Loucy (cell line): ENCODE measurements at regions not wholly inside any gene's neighbourhood (a gene's known extent, or its start where the extent isn't known, plus 50 kb on each side); places are given as distances from the start of the nearest gene placed in this dataset.

Experiments
- H2AFZ ChIP-seq: fragments of 200-600 bp; sonication (generic); 2 replicates; pipeline ENCODE4 v1.6.0; 2016; ENCODE audit warnings: antibody characterized with exemption, mild to moderate bottlenecking, low read length, moderate library complexity
- H3F3A ChIP-seq: fragments of 200-600 bp; 2 replicates; pipeline ENCODE4 v1.6.0; 2016; ENCODE audit warnings: antibody characterized with exemption, low read depth, mild to moderate bottlenecking
- H3K27me3 ChIP-seq: fragments of 200-600 bp; sonication (generic); 2 replicates; pipeline ENCODE4 v1.6.1; 2014; ENCODE audit warnings: low read length, mild to moderate bottlenecking; ENCODE audit not compliant: insufficient read depth, poor library complexity, severe bottlenecking
- H3K36me3 ChIP-seq: fragments of 200-600 bp; sonication (generic); 2 replicates; pipeline ENCODE4 v1.6.1; 2016; ENCODE audit warnings: low read length; ENCODE audit not compliant: insufficient read depth
- H3K4me1 ChIP-seq: fragments of 200-600 bp; sonication (generic); 2 replicates; pipeline ENCODE4 v1.5.1; 2014; ENCODE audit warnings: low read length, mild to moderate bottlenecking; ENCODE audit not compliant: insufficient read depth, poor library complexity, severe bottlenecking
- H3K4me2 ChIP-seq: fragments of 200-600 bp; sonication (generic); 2 replicates; pipeline ENCODE4 v1.6.0; 2014; ENCODE audit warnings: antibody characterized with exemption, low read length, low read depth, mild to moderate bottlenecking; ENCODE audit not compliant: poor library complexity, severe bottlenecking
- H3K4me3 ChIP-seq: fragments of 200-600 bp; sonication (generic); 2 replicates; pipeline ENCODE4 v1.5.1; 2014; ENCODE audit warnings: low read length, mild to moderate bottlenecking, mixed read lengths; ENCODE audit not compliant: poor library complexity, severe bottlenecking
- H3K79me2 ChIP-seq: fragments of 200-600 bp; sonication (generic); 2 replicates; pipeline ENCODE4 v1.6.1; 2014; ENCODE audit warnings: low read length; ENCODE audit not compliant: insufficient read depth
- H3K9ac ChIP-seq: fragments of 200-600 bp; sonication (generic); 2 replicates; pipeline ENCODE4 v1.6.0; 2014; ENCODE audit warnings: mild to moderate bottlenecking, low read depth, low read length, moderate library complexity; ENCODE audit not compliant: poor library complexity, severe bottlenecking
- H3K9me2 ChIP-seq: fragments of 200-600 bp; sonication (generic); replicated peaks from 2 replicates; pipeline ENCODE4 v1.6.1; 2016; ENCODE audit warnings: low read depth, low read length, mixed read lengths
- H3K9me3 ChIP-seq: fragments of 200-600 bp; sonication (generic); 2 replicates; pipeline ENCODE4 v1.6.1; 2014; ENCODE audit warnings: mild to moderate bottlenecking, antibody characterized with exemption, low read length, low read depth; ENCODE audit not compliant: insufficient read depth
- H4K20me1 ChIP-seq: fragments of 200-600 bp; sonication (generic); 2 replicates; pipeline ENCODE4 v1.6.0; 2014; ENCODE audit warnings: antibody characterized with exemption, low read length, mild to moderate bottlenecking; ENCODE audit not compliant: insufficient read depth, poor library complexity, severe bottlenecking
- CTCF ChIP-seq: fragments of 200-600 bp; sonication (generic); conservative IDR thresholded peaks from 2 replicates; pipeline ENCODE4 v1.5.1; 2014; ENCODE audit warnings: mild to moderate bottlenecking, antibody characterized with exemption, low read length
- EZH2phosphoT487 ChIP-seq: fragments of 200-600 bp; IDR thresholded peaks from 2 replicates; pipeline ENCODE4 v1.6.1; 2018; ENCODE audit warnings: antibody characterized with exemption, mild to moderate bottlenecking, moderate library complexity, borderline replicate concordance

- Histone ChIP-seq H3F3A (no peaks in the 10 kb centered on the region), H3K4me3 (no peak overlapping the region), H2AFZ (no peak overlapping the region), H3K36me3 (no peaks in the 10 kb centered on the region), H3K9me3 (no peaks in the 10 kb centered on the region), H3K4me2 (no peak overlapping the region), H3K9me2 (no peaks in the 10 kb centered on the region), H3K9ac (no peak overlapping the region), H4K20me1 (no peaks in the 10 kb centered on the region), H3K4me1 (no peaks in the 10 kb centered on the region), H3K79me2 (no peaks in the 10 kb centered on the region), H3K27me3 (no peaks in the 10 kb centered on the region)
- TF ChIP-seq EZH2phosphoT487 = no peak
Measured at GRCh38 chr13:104375614-104376013, 1309.4 kb upstream of the SLC10A2 start.

GRCh38 chr13:104372095-104372655, 1306.0 kb upstream of the SLC10A2 start:
- Histone ChIP-seq H3K27me3 (no peaks in the 10 kb centered on the region), H3K9me3 (no peaks in the 10 kb centered on the region), H3K36me3 (no peaks in the 10 kb centered on the region), H4K20me1 (no peaks in the 10 kb centered on the region), H3K4me2 (no peak overlapping the region), H3K4me1 (no peaks in the 10 kb centered on the region), H3K4me3 (no peak overlapping the region), H3F3A (no peaks in the 10 kb centered on the region), H3K9me2 (no peaks in the 10 kb centered on the region), H2AFZ (no peak overlapping the region), H3K9ac (no peak overlapping the region), H3K79me2 (no peaks in the 10 kb centered on the region)
- no peak for TF ChIP-seq CTCF
- no peak for TF ChIP-seq EZH2phosphoT487

- no peaks in the 10 kb centered on the region for H3F3A ChIP-seq
- no peaks in the 10 kb centered on the region for H4K20me1 ChIP-seq
- H3K9me2 ChIP-seq = no peaks in the 10 kb centered on the region
- no peaks in the 10 kb centered on the region for H3K79me2 ChIP-seq
- H3K27me3 ChIP-seq = no peaks in the 10 kb centered on the region
- no peak overlapping the region for H3K9ac ChIP-seq
- no peaks in the 10 kb centered on the region for H3K9me3 ChIP-seq
- H3K4me3 ChIP-seq = no peak overlapping the region
- no peaks in the 10 kb centered on the region for H3K36me3 ChIP-seq
- no peaks in the 10 kb centered on the region for H3K4me1 ChIP-seq
- no peak overlapping the region for H3K4me2 ChIP-seq
- H2AFZ ChIP-seq = no peak overlapping the region
- TF ChIP-seq EZH2phosphoT487 (no peak), CTCF (no peak)
Measured at GRCh38 chr13:104365430-104365829, 1299.2 kb upstream of the SLC10A2 start.

GRCh38 chr13:104357672-104358354, 1291.6 kb upstream of the SLC10A2 start:
- H3K4me1 ChIP-seq = no peaks in the 10 kb centered on the region
- no peaks in the 10 kb centered on the region for H3K79me2 ChIP-seq
- no peak overlapping the region for H3K9ac ChIP-seq
- H3K9me2 ChIP-seq = no peaks in the 10 kb centered on the region
- no peaks in the 10 kb centered on the region for H3K9me3 ChIP-seq
- no peaks in the 10 kb centered on the region for H4K20me1 ChIP-seq
- H3K4me2 ChIP-seq = no peak overlapping the region
- H3K27me3 ChIP-seq = no peaks in the 10 kb centered on the region
- H3F3A ChIP-seq = no peaks in the 10 kb centered on the region
- H2AFZ ChIP-seq = no peak overlapping the region
- no peaks in the 10 kb centered on the region for H3K36me3 ChIP-seq
- no peak overlapping the region for H3K4me3 ChIP-seq
- no peak for TF ChIP-seq EZH2phosphoT487
- no peak for TF ChIP-seq CTCF
